ENCODE measurements at regions not wholly inside any gene's neighbourhood (a gene's known extent, or its start where the extent isn't known, plus 50 kb on each side); places are given as distances from the start of the nearest gene placed in this dataset.
A peak's percentile ranks its signal among the peaks of the same experiment; 100 is the strongest.
"Not testable (repeated sequence)": the region's sequence is repeated elsewhere in the genome, so short reads cannot be mapped to it uniquely, and the experiment has no call there.

DNA sequence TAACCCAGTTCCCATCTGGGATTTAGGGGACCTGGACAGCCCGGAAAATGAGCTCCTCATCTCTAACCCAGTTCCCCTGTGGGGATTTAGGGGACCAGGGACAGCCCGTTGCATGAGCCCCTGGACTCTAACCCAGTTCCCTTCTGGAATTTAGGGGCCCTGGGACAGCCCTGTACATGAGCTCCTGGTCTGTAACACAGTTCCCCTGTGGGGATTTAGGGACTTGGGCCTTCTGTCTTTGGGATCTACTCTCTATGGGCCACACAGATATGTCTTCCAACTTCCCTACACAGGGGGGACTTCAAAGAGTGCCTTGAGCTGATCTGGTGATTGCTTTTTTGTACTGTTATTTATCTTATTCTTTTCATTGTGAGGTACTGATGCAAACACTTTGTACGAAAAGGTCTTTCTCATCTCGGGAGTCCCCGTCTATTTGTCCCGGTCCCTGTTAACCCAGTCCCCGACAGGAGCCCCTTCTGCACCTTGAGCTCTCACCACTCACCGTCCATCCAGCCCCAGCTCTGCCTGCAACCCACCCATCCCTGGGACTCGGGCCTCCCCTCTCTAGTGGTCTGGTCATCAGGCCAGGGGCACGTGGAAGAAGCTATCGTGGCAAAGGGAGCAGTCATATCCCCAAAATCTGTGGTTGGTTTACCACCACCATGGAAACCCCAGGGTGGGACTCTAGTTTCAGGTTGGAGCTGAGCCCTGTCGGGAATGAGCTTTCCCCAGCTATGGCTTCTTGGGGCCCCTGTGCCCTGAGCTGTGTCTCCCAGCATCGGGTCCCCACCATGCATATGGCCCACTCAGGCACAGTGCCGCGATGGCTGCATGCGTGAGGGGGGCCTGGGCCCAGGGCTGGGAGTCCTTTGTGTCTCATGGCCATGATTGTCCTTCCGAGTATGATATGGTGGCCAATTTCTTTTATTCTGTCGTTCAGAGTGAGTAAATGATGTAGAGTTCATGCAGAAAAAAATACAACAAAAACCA lies 270.4 kb upstream of the PLCXD1 start:
- not testable (repeated sequence) for DNase-seq

DNA sequence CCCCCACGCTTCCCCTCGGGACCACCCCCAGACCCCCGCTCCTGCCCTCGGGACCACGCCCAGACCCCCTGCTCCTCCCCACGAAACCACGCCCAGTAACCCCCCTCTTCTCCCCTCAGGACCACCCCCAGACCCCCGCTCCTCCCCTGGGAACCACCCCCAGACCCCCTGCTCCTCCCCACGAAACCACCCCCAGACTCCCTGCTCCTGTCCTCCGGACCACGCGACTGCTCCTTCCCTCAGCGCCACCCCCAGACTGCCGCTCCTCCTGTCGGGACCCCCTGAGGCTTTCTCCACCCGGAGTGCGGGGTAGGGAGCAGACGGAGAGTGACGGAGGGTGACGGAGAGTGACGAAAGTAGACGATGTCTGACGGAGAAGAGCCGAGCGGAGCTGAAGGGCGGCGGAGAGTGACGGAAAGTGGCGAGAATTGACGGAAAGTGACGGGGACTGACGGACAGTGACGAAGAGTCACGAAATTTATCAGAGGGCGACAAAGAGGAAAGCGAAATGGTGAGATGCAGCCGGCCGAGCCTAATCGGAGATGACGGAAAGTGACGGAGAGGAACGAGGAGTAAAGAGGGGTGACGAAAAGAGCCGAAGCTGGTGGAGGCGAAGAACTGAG lies 267.2 kb upstream of the PLCXD1 start:
- not testable (repeated sequence) for DNase-seq

GRCh38 chrX:14452-14851 lies 266.7 kb upstream of the PLCXD1 start:
- not testable (repeated sequence) for DNase-seq

DNA sequence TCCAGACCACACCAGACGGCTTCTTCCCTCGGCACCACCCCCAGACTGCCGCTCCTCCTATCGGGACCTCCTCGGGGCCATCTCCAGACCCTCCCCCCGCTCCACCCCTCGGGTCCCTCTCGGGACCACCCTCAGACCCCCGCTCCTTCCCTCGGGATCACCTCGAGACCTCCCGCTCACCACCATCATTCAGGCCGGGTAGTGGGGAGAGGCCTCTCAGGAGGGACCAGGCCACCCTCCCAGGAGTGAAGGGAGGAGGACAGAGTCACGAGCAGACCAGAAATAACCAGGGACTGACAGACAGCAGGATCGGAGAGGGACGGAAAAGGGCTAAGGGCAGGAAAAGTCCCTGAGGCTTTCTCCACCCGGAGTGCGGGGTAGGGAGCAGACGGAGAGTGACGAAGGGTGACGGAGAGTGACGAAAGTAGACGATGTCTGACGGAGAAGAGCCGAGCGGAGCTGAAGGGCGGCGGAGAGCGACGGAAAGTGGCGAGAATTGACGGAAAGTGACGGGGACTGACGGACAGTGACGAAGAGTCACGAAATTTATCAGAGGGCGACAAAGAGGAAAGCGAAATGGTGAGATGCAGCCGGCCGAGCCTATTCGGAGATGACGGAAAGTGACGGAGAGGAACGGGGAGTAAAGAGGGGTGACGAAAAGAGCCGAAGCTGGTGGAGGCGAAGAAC lies 262.3 kb upstream of the PLCXD1 start:
- DNase-seq = not testable (repeated sequence)

DNA sequence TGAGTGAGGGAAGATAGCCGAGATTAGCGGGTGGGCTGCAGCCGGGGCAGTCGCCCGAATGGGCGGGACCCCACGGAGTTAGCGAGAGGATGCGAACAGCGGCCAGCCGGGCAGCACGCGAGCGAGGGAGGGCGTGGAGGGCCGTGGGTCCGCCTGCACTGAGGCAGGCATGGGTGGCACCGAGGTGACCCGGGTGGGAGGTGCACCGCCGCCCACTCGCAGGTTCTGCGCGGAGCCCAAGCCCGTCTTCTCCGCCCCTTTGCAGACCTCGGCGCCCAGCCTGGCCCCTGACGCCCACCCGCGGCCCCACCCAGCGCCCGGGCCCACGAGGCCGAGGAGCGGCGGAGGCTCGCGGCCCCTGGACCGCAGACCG lies 261.7 kb upstream of the PLCXD1 start:
- not testable (repeated sequence) for DNase-seq

DNA sequence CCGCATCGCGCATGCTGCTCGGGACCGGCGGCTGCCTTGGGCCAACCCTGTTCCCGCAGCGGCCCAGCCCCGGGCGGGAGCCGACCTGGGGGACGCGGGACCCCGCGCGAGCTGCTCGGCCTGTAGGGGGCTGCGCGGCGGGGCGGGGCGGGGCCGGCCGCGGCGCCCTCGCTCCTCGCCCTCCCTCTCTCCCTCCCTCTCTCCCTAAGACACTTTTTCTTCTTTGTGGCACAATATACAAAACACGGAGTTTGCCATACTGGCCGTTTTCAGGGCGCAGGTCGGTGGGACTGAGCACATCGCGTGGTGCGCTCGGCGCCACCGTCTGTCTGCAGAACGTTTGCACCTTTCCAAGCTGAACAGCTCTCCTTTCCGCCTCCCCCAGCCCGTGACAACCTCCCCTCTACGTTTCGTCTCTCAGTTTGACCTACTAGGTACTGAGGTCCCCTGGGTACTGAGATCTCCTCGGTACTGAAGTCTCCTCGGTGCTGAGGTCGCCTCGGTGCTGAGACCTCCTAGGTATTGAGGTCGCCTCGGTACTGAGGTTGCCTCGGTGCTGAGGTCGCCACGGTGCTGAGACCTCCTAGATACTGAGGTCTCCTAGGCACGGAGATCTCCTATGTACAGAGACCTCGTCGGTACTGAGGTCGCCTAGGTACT lies 261.1 kb upstream of the PLCXD1 start:
- DNase-seq = peak in 1 of 3 donors; percentile 4

- DNase-seq = not testable (repeated sequence)
Observed at GRCh38 chrX:24139-24538, 257.0 kb upstream of the PLCXD1 start.

Measured in suppressor macrophage treated with lipopolysaccharide for 1 hour (primary cell).